ENCODE measurements at regions not wholly inside any gene's neighbourhood (a gene's known extent, or its start where the extent isn't known, plus 50 kb on each side); places are given as distances from the start of the nearest gene placed in this dataset.

- TF ChIP-seq POLR2A (IDR thresholded peaks at IDR 0.05; ENCODE audit: low read depth, low read length) (no peak), SPI1 (IDR thresholded peaks at IDR 0.05; ENCODE audit: low read depth, low read length) (no peak), POLR2AphosphoS5 (IDR thresholded peaks at IDR 0.05; ENCODE audit: low read depth, low read length) (no peak), POU2F2 (IDR thresholded peaks at IDR 0.05; ENCODE audit: low read depth, low read length) (no peak), TAF1 (IDR thresholded peaks at IDR 0.05; ENCODE audit: low read depth, low read length) (no peak), PAX5 (IDR thresholded peaks at IDR 0.05; ENCODE audit: insufficient read depth, low read length, severe bottlenecking) (no peak)
Observed at GRCh38 chr10:130359711-130360110, 223.5 kb downstream of the GLRX3 start.
